Panc1 (cell line): ENCODE measurements at regions not wholly inside any gene's neighbourhood (a gene's known extent, or its start where the extent isn't known, plus 50 kb on each side); places are given as distances from the start of the nearest gene placed in this dataset.
"Not testable (repeated sequence)": the region's sequence is repeated elsewhere in the genome, so short reads cannot be mapped to it uniquely, and the experiment has no call there.

Source experiments
- ATAC-seq: fragments of 200-7000 bp; cut with Tn5 transposase; 2 replicates; pipeline ENCODE4 v1.9.1; 2020; ENCODE audit warnings: mild to moderate bottlenecking, moderate library complexity
- BruUV-seq: library from RNA; stranded (reverse); fragments of 400-500 nt; replicated peaks from 2 replicates; lab custom pipeline; 2021; lab: Mats Ljungman, UMichigan
- CTCF ChIA-PET: fragments of 300-600 bp; sonication (Branson Sonifier 250); formaldehyde crosslinking; loops from one replicate; lab custom pipeline; 2022; ENCODE audit warnings: antibody characterized with exemption; lab: Charles Lee
- POLR2A ChIA-PET: fragments of 300-600 bp; sonication (Branson Sonifier 250); formaldehyde crosslinking; loops from one replicate; lab custom pipeline; 2022; ENCODE audit warnings: antibody characterized with exemption; lab: Charles Lee
- DNase-seq: peaks from one replicate; pipeline ENCODE4 v3.0.0-alpha.2; 2010; ENCODE audit warnings: low read depth, low spot score
- H3K27ac ChIP-seq: 2 replicates; pipeline ENCODE4 v1.5.1; 2011; ENCODE audit warnings: mild to moderate bottlenecking, low read length, inconsistent platforms
- H3K27me3 ChIP-seq: fragments of 200-500 bp; sonication (Bioruptor generic); 2 replicates; pipeline ENCODE4 v1.6.0; 2014; ENCODE audit warnings: low read length, inconsistent platforms; ENCODE audit not compliant: control insufficient read depth, insufficient read depth
- H3K36me3 ChIP-seq: fragments of 200-500 bp; sonication (Bioruptor generic); 2 replicates; pipeline ENCODE4 v1.5.1; 2014; ENCODE audit warnings: inconsistent platforms, mild to moderate bottlenecking, low read length, moderate library complexity; ENCODE audit not compliant: control insufficient read depth, insufficient read depth
- H3K4me1 ChIP-seq: 2 replicates; pipeline ENCODE4 v1.5.1; 2011; ENCODE audit warnings: inconsistent platforms, mild to moderate bottlenecking, low read length, moderate library complexity; ENCODE audit not compliant: control insufficient read depth, insufficient read depth
- H3K4me3 ChIP-seq, 2 experiments: 2 replicates each; pipeline ENCODE4 v1.5.1; 2011 to 2012; ENCODE audit warnings: low read depth in 2 of 2, low read length in 2 of 2, mild to moderate bottlenecking in 2 of 2, inconsistent platforms in 1 of 2, moderate library complexity in 1 of 2
- H3K9me3 ChIP-seq: fragments of 200-500 bp; sonication (Bioruptor generic); 2 replicates; pipeline ENCODE4 v1.5.1; 2014; ENCODE audit warnings: low read depth, mild to moderate bottlenecking, inconsistent platforms, low read length, moderate library complexity; ENCODE audit not compliant: control insufficient read depth, insufficient read depth
- in situ Hi-C: cut with HindIII; loops from 2 replicates; pipeline ENCODE4 v1.10.0; 2016; ENCODE audit warnings: low sequenced_read_pairs, low pct_unique_long_range_greater_than_20kb
- intact Hi-C: fragments of 100-400 bp; cut with micrococcal nuclease; formaldehyde crosslinking; loops from one replicate; pipeline ENCODE4 v1.10.0; 2022; ENCODE audit not compliant: unreplicated experiment

DNA sequence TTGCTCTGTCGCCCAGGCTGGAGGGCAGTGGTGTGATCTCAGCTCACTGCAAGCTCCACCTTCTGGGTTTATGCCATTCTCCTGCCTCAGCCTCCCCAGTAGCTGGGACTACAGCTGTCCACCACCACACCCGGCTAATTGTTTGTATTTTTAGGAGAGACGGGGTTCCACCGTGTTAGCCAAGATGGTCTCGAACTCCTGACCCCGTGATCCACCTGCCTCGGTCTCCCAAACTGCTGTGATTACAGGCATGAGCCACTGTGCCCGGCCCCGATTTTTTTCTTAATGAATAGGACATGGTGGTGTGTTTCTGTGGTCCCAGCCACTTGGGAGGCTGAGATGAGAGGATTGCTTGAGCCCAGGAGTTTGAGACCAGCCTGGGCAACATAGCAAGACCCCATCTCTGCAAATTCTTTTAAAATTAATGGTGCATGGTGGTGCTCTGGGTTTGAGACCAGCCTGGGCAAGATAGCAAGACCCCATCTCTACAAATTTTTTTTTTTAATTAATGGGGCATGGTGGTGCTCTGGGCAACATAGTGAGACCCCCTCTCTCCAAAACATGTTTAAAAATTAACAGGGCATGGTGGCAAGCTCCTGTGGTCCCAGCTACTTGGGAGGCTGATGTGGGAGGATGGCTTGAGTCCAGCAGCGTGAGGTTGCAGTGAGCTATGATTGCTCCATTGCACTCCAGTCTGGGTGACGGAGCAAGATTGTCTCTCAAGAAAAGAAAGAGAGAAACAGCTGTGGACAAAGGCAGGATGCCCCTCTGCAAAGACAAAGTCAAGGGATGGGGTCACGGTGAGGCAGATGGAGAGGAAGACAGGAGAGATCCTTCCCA is 4497.2 kb upstream of the OR11H1 start:
- CTCF ChIA-PET, POLR2A ChIA-PET, H3K27ac ChIP-seq, ATAC-seq, H3K9me3 ChIP-seq, H3K4me3 ChIP-seq, H3K4me1 ChIP-seq, BruUV-seq, intact Hi-C loops, H3K27me3 ChIP-seq, in situ Hi-C loops, DNase-seq, H3K36me3 ChIP-seq: not testable (repeated sequence)

DNA sequence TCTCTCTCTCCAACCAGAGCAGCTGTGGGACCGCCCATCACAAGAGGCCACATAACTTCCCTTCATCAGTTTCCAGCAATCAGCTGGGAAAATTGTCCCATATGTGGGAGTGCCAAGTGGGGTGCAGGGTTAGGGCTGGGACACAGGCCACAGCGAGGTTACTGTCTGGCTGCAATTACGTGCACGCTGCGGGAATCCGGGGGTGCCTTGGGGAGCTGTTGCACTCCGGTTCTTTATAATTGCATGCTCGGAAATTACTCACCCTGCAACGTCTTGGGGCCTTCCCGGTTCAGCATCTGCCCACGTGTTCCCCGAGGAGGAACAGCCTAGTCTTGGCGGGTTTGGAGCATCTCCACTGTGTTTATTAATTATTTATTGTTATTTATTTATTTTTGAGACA is 4495.9 kb upstream of the OR11H1 start:
- H3K27me3 ChIP-seq, POLR2A ChIA-PET, CTCF ChIA-PET, H3K4me3 ChIP-seq, H3K36me3 ChIP-seq, H3K27ac ChIP-seq, in situ Hi-C loops, ATAC-seq, DNase-seq, H3K4me1 ChIP-seq, H3K9me3 ChIP-seq, intact Hi-C loops, BruUV-seq: not testable (repeated sequence)

DNA sequence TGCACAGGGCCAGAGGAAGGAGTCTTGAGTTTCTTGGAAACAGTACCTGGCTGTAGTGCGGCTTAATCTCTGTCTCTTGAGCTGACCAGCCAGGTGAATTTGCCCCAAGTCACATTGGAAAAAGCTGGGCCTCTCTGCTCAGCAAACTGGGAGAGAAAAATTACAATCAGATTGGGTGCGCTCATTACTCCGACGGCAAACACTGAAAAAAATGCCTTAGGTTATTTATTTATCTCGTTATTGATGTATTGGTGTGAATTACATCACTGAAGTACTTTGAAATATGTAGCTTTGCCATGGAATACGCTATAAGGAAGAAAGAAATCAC is 4493.4 kb upstream of the OR11H1 start:
- BruUV-seq, H3K4me1 ChIP-seq, H3K9me3 ChIP-seq, H3K4me3 ChIP-seq, H3K27ac ChIP-seq, DNase-seq, intact Hi-C loops, H3K36me3 ChIP-seq, POLR2A ChIA-PET, H3K27me3 ChIP-seq, in situ Hi-C loops, ATAC-seq, CTCF ChIA-PET: not testable (repeated sequence)

DNA sequence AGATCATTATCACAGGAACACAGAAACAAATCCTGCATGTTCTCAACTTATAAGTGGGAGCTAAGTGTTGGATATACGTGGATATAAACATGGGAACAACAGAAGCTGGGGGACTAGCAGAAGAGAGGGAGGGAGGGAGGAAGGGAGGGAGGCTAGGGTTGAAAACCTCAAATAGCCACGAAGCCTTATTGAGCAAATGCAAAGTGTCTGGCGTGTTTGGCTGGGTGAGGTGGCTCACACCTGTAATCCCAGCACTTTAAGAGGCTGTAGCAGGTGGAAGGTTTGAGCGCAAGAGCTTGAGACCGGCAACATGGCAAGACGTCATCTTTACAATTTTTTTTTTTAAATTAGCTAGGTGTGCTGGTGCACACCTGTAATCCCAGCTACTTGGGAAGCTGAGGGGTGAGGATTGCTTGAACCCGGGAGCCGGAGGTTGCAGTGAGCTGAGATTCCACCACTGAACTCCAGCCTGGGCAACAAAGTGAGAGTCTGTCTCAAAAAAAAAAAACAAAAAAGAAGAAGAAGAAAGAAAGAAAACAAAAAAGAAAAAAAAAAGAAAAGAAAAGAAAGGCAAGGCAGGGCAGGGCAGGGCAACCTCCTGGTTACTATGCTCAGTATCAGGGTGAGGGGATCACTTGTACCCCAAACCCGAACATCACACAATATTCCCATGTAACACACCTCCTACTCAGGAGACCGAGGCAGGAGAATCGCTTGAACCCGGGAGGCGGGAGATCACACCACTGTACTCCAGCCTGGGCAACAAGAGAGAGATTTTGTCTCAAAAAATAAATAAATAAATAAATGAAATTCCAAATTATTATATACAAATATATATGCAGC is 4492.7 kb upstream of the OR11H1 start:
- H3K9me3 ChIP-seq, H3K27ac ChIP-seq, DNase-seq, ATAC-seq, H3K36me3 ChIP-seq, H3K4me3 ChIP-seq, CTCF ChIA-PET, intact Hi-C loops, BruUV-seq, in situ Hi-C loops, H3K27me3 ChIP-seq, POLR2A ChIA-PET, H3K4me1 ChIP-seq: not testable (repeated sequence)

DNA sequence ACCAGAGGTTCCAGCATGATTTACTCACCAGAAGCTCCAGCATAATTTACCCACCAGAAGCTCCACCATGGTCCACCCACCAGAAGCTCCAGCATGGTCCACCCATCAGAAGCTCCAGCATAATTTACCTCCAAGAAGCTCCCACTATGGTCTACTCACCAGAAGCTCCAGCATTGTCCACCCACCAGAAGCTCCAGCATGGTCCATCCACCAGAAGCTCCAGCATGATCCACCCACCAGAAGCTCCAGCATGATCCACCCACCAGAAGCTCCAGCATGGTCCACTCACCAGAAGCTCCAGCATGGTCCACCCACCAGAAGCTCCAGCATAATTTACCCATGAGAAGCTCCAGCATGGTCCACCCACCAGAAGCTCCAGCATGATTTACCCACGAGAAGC is 4490.7 kb upstream of the OR11H1 start:
- H3K9me3 ChIP-seq, intact Hi-C loops, CTCF ChIA-PET, H3K27me3 ChIP-seq, in situ Hi-C loops, H3K4me3 ChIP-seq, H3K36me3 ChIP-seq, BruUV-seq, ATAC-seq, DNase-seq, POLR2A ChIA-PET, H3K4me1 ChIP-seq, H3K27ac ChIP-seq: not testable (repeated sequence)

DNA sequence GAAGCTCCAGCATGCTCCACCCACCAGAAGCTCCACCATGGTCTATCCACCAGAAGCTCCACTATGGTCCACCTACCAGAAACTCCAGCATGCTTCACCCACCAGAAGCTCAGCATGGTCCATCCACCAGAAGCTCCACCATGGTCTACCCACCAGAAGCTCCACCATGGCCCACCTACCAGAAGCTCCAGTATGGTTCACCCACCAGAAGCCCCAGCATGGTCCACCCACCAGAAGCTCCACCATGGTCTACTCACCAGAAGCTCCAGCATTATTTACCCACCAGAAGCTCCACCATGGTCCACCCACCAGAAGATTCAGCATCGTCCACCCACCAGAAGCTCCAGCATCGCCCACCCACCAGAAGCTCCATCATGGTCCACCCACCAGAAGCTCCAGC is 4490.2 kb upstream of the OR11H1 start:
- CTCF ChIA-PET, H3K9me3 ChIP-seq, H3K4me1 ChIP-seq, BruUV-seq, H3K36me3 ChIP-seq, POLR2A ChIA-PET, H3K4me3 ChIP-seq, in situ Hi-C loops, H3K27me3 ChIP-seq, intact Hi-C loops, H3K27ac ChIP-seq, ATAC-seq, DNase-seq: not testable (repeated sequence)

DNA sequence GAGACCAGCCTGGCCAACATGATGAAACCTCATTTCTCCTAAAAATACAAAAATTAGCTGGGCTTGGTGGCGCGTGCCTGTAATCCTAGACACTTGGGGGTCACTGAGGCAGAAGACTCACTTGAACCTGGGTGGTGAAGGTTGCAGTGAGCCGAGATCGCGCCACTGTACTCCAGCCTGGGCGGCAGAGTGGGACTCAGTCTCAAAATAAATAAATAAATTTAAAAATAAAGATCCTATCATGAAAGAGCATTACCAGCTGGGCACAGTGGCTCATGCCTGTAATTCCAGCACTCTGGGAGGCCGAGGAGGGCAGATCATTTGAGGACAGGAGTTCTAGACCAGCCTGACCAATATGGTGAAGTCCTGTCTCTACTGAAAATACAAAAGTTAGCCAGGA is 4489.2 kb upstream of the OR11H1 start:
- H3K27ac ChIP-seq, H3K9me3 ChIP-seq, BruUV-seq, H3K4me3 ChIP-seq, CTCF ChIA-PET, H3K36me3 ChIP-seq, POLR2A ChIA-PET, intact Hi-C loops, H3K4me1 ChIP-seq, ATAC-seq, H3K27me3 ChIP-seq, in situ Hi-C loops, DNase-seq: not testable (repeated sequence)
